HG03097 (cell line): ENCODE measurements at regions not wholly inside any gene's neighbourhood (a gene's known extent, or its start where the extent isn't known, plus 50 kb on each side); places are given as distances from the start of the nearest gene placed in this dataset.
"Not testable (repeated sequence)": the region's sequence is repeated elsewhere in the genome, so short reads cannot be mapped to it uniquely, and the experiment has no call there.

Source experiments
- ATAC-seq: cut with Tn5 transposase; IDR thresholded peaks from one replicate; pipeline ENCODE4 v1.9.1; 2021; ENCODE audit not compliant: unreplicated experiment, low FRiP score

DNA sequence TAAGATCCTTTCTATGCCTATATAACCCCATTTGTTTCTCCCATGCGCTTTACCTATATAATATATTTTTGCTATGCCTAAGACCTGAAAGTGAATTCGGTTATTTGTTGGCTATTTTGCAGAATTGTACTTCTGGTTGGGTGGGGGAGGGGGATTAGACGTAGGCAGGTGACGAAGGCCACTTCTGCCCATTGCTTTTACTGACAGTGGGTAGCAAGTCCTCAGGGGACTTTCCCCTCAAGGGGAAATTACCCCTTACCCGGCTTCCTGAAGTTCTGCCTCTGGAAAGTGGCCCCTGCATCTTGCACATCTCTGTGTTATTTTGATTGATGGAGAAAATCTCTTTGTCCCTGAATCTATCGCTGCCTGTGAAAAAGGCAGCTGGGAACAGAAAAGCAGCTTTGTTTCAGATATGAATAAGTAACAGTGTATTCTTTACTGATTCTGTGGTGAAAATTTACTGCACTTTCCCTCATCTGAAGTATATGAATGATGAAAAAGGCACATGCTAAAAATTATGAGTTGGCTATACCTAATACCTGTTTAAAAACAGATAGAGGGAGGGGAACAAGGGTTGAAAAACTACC lies 133.9 kb downstream of the UTRN start:
- ATAC-seq: no peak

DNA sequence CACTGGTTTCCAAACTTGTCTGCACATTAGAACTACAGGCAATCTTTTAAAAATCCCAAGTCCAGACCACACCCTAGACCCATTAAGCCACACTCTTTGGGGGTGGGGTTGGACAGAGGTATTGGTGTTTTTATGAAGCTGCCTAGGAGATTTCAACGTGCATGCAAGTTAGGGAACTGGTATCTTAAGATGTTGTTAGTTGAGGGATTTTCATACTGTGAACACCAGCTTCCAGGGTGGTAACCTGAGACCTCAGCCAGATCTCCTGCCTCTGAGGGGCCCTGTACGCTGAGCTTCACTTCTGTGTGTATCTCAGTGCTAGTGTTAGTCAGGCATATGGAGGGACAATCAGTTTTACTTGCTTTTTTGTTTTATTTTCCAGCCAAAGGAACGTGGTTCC lies 138.0 kb downstream of the UTRN start:
- no peak for ATAC-seq

DNA sequence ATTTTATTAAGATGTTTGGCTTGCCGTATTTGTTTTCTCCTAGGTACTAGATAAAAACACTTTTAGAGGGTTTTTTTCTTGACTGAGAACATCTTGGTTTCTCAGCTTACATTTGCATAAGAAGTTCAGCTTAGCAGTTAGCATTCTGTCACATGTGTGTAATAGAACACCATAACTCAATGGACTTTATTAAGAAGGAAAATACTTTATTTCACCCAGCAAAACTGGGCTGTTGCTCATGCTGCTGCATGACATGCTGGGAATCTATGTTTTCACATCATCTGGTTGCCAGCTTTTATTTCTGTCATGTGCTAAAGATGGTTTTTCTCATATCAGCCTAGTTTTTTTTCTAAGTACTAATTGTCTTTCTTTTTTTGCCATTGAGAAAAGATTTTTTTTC lies 144.6 kb downstream of the UTRN start:
- no peak for ATAC-seq

DNA sequence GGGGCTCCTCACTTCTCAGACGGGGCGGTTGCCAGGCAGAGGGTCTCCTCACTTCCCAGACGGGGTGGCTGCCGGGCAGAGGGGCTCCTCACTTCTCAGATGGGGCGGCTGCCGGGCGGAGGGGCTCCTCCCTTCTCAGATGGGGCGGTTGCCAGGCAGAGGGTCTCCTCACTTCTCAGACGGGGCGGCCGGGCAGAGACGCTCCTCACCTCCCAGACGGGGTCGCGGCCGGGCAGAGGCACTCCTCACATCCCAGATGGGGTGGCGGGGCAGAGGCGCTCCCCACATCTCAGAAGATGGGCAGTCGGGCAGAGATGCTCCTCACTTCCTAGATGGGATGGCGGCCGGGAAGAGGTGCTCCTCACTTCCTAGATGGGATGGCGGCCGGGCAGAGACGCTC lies 148.3 kb downstream of the UTRN start:
- not testable (repeated sequence) for ATAC-seq

DNA sequence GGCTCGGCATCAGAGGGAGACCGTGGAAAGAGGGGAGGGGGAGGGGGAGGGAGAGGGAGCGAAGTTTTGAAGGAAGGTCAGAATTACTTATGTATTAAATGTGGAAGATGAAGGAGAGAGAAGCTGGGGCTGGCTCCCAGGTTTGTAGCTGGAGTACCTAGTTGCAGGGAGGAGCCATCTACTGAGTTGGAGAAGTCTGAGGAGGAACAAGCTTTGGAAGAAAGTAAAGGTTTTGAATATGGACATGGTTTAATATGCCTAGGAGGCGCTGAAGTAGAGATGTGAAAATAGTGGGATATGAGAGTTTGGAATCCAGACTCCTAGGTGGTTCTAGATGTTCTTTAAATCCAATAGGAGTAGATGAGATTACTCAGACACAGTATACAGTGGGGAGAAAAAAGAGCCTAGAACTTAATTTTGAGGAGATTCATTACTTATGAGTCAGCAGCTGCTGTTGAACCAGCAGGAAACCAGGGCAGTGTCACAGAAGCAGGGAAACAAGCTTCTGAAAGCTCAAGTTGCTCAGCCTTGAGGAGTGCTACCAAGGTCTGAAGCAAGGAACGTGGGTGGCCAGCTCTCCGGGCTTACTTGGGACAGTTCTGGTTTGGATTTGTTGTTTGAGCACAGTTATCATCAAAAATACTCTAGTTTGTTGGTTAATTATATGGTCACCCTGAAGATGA lies 149.3 kb downstream of the UTRN start:
- no peak for ATAC-seq

DNA sequence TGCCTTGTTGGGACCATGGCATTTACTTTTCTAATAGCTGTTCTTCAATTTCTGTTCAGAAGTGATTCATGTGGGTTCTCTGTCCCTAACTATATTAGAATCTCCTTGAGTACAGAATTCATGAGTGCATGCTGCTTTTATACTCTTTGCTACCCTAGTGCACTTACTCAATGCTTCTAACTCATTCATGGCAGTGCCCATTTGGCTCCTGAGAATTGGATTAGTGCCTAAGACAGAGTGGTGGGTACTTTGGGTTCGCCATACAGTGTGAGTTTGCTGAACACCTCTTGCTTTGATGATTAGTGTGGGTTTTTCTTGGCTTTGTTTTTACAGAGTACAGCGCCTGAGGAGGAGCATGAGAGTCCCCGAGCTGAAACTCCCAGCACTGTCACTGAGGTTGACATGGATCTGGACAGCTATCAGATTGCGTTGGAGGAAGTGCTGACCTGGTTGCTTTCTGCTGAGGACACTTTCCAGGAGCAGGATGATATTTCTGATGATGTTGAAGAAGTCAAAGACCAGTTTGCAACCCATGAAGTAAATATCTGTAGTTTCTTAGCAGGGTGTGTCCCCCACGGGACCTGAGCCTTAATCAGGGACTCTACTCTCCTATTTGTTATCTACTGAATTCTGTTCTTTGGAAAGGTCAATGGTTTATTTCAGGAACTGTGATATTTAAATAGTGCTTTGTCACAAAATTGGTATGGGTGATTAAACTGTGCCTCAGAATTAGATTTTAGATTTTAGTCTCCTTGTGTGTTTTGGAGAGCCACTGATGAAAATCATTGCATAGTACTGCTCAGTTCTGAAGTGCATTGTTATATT lies 150.7 kb downstream of the UTRN start:
- ATAC-seq: no peak

DNA sequence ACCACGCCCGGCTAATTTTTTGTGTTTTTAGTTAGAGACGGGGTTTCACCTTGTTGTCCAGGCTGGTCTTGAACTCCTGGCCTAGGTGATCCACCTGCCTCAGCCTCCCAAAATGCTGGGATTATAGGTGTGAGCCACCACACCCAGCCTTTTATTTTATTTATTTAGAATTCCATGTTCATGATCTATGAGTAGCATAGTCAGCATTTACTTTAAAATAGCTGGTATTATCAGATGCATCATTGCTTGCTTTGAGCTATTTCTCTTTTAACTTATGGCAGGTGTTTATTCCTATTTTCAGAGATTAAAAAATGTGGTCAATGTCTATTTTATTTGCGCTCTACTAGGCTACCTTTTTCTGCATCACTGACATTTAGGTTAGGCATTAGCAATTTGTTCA lies 152.0 kb downstream of the UTRN start:
- ATAC-seq: no peak

DNA sequence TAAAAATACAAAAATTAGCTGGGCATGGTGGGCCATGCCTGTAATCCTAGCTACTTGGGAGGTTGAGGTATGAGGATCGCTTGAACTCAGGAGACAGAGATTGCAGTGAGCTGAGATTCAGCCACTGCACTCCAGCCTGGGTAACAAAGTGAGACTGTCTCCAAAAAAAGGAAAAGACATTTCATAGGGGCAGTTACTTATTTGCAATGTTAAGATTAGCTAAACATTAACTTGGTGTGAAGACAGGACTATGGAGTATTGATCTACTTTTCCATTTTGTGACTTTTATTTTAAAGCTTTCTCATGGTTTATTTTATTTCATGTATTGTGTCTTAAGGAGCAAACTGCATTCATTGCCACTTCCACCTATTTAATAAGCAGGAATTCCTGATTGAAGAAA lies 153.0 kb downstream of the UTRN start:
- no peak for ATAC-seq

DNA sequence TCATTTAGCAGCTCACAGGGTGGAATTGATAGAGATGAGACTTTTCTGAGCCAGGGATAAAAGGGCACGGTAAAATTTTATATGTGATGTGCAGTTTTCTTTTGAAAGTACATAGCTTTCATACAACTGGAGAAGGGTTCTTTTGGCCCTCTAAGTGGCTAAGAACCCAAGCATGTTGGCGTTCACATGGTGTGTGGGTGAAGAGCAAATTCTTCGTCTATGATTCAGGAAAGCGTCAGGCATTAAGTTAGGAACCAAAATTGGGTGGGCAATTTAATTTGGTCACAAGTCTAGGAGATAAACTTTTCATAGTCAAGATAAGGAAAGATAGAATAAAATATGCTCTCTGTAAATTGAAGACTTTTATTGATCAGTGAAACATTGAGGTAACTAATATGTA lies 153.9 kb downstream of the UTRN start:
- ATAC-seq: no peak

DNA sequence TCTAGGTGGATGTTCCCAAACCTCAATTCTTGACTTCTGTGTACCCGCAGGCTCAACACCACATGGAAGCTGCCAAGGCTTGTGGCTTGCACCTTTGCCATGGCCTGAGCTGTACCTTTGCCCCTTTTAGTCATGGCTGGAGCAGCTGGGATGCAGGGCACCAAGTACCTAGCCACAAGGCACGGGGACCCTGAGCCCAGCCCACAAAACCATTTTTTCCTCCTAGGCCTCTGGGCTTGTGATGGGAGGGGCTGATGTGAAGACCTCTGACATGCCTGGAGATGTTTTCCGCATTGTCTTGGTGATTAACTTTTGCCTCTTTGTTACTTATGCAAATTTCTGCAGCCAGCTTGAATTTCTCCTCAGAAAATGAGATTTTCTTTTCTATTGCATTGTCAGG lies 156.7 kb downstream of the UTRN start:
- not testable (repeated sequence) for ATAC-seq

DNA sequence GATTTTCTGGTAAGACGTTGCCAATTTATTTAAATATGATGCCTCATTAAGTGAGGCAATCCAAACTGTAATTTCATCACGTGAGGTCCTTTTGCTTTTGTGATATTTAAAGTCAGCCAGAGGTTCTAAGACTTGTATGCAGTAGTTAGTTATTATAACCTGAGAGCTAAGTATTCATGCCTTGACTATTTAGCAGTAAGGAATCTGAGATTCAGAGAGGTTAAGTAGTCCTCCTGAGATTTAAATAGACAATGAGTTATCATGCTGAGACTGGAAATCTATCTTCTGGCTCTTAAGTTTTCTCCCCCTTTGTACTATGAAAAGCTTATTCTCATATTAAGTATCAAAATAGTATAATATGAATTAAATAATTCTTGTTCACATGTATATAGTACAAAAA lies 158.0 kb downstream of the UTRN start:
- no peak for ATAC-seq

DNA sequence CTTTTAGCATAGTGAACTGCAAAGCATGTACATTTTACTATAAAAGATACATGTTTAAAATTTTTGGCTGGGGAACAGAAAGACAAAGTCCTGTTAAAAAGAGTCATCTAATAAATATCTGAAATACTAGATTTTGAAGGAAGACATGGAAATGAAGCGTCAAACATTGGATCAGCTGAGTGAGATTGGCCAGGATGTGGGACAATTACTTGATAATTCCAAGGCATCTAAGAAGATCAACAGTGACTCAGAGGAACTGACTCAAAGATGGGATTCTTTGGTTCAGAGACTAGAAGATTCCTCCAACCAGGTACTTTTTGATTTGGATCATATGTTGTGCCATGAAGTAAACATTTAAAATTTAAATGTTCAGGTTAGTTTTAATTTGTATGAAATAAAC lies 162.3 kb downstream of the UTRN start:
- ATAC-seq: no peak

DNA sequence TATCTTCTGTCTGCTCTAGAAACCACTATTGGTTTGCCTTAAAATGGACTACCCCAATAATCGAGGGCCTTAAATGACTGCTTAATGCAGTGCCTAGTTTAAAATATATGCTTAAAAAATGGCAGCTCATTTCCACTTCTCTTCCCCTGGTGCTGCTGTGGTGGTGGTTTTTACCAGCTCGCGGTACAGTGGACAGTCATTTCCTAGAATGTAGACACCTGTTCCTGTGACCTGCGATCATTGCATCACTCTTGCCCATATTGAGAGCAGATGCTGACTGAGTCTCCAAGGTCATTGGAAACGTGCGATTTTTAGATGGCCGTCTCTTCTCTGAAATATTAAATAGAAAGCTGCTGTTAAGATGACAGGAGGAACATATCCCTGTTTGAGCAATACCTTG lies 164.1 kb downstream of the UTRN start:
- no peak for ATAC-seq

DNA sequence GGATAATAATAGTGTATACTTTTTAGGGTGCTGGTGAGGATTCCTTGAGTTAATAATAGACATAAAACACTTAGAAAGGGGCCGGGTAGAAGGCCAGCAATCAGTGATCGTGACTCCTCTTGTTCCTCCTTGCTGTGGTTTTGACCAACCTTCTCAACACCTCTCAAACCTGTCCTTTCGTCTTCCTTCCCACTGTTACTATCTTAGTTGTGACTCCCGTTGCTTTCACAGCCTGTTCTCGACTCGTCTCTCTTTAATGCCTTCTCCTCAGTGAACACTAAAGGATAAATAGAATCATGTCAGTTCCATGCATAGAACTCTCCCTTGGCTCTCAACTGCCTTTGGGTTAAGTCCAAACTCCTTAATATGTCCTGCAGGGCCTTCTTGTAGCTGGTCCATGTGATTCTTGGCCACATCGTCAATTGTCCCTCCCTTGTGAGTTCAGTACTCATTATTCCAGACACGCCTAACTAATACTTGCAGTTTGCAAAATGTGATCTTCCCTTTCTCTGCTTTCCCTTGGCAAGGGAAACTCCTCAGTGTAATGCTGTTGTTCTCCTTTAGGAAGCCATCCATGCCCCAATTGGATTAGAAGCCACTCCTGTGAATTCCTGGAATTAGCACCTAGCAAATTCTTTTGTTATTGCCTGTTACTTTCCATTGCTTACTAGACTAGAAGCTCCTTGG lies 164.9 kb downstream of the UTRN start:
- ATAC-seq: no peak

DNA sequence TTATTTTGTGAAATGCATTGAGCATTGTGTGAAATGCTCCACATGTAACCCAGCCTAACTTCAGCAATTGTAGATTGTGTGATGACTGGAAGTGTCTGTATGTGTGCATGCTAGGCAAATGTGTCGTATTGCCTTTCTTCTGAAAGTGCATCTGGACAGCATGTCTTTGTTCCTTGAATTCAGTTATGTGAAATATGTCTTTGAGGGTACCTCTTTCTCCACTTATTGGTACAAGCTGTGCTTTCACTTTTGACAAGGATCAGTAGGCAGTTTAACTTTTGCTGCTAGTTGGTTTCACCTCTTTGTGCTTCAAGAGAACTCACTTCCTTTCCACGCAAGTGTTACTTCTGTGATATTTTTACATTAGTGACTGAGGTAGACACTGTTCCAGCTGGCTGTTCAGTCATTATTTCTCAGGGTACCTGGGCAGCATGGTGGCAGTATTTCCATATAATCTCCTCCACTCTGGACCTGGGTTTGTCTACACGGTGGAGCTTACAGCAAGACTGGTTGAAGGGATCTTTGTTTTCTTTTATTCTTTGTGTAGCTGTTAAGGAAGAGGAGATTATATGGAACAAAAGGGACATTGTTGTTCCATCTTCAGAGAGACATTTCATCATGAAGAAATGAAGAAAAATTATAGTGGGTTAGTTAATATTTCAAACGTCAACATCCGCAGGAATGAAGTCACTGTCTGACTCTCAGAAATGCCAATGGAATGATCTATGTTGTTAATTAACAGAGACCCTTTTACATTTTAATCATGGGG lies 175.4 kb downstream of the UTRN start:
- peak; percentile 82 for ATAC-seq

DNA sequence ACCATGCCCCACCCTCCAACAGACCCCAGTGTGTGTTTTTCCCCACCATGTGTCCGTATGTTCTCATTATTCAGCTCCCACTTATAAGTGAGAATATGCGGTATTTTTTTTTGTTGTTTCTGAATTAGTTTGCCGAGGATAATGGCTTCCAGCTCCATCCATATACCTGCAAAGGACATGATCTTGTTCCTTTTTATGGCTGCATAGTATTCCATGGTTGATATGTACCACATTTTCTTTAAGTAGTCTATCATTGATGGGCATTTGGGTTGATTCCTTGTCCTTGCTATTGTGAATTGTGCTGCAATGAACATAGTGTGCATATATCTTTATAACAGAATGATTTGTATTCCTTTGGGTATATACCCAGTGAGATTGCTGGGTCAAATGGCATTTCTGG lies 176.9 kb downstream of the UTRN start:
- no peak for ATAC-seq

DNA sequence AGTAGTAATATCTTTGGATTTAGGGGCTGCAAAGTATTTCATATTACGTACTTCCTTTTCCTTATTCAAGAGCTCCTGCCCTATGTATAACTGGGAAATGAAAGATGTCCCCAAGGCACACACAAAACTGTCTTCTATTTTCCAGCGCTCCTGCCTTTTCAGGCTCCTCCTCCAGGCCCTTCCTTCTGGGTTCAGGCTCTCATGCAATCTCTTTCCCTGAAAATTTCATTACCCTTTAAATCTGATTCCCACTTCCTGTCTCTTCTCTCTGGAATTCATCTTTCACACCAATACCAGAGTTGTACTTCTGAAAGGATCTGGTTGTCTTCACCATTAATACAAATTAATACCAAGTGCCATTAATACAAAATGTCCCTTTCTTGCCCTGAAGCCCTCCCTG lies 181.6 kb downstream of the UTRN start:
- no peak for ATAC-seq

DNA sequence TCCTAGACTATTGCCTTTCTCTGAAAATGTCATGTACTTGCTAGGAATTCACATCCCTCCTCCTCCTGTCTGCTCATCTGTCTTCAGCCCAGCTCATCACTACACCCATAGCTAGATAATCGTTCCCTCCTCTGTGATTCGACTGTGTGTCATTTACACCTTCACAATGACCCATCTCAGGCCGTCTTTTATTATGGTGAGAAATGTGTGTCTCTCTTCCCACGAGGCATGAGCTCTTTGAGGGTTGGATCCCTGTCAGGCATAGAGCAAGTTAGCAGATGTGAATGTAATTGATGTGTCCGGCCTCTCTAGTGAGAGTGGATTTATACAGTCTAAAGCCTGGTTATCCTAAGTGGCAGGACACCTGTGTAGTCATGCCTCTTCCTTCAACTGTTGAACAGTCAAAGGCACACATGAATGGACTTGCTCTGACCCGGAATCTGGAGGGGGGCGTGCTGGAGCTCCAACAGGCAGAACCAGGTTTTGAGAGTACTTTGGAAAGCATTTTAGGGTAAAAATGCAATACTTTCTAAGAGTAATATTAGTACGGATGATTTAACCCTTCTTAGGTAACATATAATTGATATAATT lies 182.1 kb downstream of the UTRN start:
- no peak for ATAC-seq

DNA sequence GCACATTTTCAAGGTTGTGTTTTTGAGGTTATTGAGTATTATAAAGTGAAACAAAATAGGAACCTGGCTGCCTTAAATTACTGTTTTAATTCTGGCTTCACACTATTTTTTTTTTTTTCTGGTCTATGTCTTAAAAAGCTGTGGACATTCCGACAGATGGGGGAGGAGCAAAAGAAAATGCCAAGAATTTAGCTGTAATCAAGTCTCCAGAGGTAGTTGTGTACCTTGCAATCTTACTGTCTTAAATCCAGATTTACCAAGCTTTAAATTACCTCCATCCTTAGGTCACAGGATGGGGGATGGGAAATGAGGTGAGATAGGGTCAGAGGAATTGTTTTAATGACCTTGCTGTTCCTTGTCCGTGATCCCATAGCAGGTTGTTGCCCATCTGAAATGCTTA lies 182.8 kb downstream of the UTRN start:
- no peak for ATAC-seq

DNA sequence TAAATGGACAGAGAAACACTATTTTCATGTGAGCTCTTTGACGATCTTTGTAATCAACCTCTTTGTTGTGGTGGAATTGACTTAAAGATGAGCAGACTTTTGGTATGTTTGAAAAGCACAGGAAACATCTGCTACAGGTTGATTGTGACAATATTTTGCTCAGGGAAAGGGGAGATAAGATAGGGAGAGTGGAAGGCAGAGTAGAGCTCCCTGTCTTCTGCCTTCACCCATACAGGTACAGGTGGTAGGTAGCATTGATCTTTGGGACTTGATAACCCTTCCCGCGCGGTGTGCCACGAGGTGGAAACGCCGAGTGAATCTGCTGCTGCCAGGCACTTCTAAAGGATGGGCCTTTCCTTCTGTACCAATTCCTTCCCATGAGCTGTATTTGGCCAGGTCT lies 183.6 kb downstream of the UTRN start:
- no peak for ATAC-seq
